HG03095 (cell line): ENCODE measurements at regions not wholly inside any gene's neighbourhood (a gene's known extent, or its start where the extent isn't known, plus 50 kb on each side); places are given as distances from the start of the nearest gene placed in this dataset.
A peak's percentile ranks its signal among the peaks of the same experiment; 100 is the strongest.
"Not testable (repeated sequence)": the region's sequence is repeated elsewhere in the genome, so short reads cannot be mapped to it uniquely, and the experiment has no call there.

Source experiments
- ATAC-seq: cut with Tn5 transposase; IDR thresholded peaks from one replicate; pipeline ENCODE4 v1.9.1; 2021; ENCODE audit warnings: moderate library complexity; ENCODE audit not compliant: unreplicated experiment

DNA sequence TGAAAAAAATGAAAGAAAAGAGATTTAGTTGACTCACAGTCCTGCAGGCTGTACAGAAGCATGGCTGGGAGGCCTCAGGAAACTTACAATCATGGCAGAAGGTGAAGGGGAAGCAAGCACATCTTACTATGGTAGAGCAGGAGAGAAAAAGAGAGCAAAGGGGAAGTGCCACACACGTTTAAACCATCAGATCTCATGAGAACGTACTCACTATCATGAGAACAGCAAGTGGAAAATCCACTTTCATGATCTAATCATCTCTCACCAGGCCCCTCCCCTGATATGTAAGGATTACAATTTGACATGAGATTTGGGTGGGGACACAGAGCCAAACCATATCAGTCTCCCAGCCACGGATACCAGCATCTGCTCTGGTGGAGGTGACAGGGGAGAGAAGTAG lies 50.8 kb upstream of the CPOX start:
- no peak for ATAC-seq

DNA sequence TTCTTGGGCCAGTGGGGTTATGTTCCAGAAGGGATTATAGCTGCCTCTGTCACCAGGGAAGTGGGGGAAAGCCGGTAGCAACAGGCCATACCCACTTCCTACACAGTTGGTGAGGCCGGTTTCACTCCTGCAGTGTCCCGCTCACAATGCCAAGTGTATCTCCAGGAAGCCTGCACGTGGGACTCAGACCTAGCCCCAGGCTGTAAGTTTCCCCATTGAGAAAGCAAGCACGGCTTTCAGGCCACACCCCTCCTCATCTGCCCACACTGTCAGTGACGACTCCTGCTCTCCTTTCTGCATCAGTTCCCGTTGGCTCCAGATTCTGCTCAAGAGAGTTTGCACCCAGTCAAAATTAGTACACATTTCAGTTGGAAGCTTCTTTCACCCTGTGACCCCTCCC lies 51.6 kb upstream of the CPOX start:
- ATAC-seq = no peak

DNA sequence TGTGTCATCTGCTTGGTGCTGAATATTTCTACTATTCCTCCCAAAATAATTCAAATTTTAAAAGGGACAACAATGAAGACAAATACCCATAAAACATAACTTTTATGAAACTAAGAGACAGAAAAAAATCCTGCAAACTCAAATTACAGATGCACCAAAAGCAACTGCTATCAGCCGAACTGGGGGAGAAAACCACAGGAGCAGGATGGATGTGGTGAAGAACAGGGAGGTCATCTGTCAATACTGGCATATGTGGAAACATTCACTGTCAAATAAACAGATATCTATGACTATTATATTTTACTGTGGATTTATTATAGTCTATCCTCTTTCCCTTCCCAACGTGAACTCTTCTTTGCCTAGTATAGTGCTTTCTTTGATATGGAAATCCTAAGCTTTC lies 53.3 kb upstream of the CPOX start:
- no peak for ATAC-seq

DNA sequence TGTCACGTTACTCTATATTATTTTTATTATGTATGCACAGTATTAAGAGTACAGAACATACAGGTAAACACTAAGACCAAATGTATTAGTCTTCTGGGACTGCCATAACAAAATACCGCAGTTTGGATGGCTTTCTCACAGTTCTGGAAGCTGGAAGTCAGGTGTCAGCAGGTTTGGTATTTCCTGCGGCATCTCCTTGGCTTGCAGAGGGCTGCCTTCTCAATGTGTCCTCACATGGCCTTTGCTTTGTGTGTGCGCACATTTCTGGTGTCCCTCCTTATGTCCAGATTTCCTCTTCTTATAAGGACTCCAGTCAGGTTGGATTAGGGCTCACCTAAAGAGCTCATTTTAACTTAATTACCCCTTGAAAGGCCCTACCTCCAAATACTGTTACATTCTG lies 53.8 kb upstream of the CPOX start:
- ATAC-seq = no peak

DNA sequence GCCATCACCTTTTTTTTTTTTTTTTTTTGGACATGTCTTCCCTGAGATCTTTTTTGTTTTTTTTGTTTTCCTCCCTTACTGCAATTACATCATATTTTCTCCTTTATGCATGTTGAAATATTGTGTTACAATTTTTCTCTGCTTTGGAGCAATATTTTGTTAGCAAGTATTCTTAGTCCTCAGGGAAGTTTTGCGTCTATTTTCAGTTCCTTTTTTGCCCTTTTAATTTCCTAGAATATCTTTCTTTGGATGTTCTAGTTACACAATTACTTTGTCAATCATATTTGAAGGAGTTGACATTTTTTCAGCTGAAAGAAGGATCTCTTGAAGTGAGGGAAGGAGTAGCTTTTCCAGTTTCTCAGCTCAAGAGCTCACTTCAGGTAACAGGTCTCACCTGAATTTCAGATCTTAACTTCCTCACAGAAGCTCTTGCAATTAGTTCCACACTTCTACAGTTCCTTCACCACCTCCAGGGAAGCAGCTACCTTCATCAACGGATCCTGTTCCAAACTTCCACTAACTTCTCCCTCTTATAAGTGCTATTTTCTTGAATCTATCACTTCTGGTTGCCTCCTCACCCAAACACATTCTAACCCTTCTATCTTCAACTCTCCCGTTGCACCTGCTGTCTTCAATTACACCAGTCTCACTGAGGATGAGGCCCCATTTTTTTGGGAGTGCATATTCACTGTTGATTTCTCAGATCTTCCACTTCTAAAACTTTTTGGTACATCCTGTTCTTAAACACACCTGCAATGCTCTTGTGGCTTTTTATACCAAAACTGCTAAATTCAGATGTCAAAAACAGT lies 57.8 kb upstream of the CPOX start:
- no peak for ATAC-seq

DNA sequence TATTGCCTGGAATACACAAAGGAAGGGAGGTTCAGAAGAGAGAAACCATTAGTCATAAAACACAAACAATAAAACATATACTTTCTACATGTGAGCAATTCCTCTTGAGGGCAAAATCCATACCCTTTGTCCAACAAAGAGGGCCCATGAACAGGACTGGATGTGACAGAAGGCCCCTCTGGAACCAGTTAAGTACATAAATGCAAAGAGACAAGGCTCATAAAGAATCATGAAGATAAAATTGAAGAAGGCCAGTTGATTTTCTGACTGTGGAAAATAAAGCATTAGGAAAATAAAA lies 58.3 kb upstream of the CPOX start:
- ATAC-seq = no peak

DNA sequence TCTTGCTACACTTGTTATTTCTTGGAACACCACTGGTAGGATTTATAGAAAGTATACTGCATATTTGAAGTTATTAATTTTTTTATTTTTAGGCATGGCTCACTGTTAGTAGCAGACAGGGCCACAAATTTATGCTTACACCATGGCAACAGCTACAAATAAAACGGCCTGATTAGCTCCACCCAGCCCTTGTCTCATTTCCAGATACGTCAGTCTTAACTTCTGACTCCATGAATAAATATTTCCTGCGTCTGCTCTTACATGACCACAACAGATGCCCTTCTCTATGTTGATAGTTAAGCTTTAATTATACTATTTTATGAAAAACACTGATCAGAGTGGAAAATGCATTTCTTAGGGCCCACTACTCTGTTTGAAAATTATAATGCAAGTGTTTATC lies 62.3 kb upstream of the CPOX start:
- ATAC-seq = no peak

DNA sequence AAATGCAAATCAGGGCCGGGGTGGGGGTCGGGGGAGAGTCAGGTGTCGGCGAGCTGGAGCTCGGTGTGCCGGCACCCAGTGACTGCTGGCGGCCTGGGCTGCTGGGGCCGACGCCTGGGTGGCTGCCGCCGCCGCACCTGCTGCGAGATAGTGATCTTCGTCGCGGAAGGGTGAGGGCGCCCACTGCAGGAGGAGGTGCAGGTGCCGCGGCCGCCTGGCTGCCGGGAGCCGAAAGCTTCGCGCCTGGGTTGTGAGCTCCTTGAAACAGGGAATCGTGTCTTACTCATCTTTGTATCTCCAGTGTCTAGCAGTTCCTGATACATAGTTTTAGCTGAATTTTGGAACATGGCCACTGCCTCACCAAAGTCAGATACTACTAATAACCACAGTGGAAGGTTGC lies 64.0 kb upstream of the CPOX start:
- ATAC-seq = peak; percentile 91

DNA sequence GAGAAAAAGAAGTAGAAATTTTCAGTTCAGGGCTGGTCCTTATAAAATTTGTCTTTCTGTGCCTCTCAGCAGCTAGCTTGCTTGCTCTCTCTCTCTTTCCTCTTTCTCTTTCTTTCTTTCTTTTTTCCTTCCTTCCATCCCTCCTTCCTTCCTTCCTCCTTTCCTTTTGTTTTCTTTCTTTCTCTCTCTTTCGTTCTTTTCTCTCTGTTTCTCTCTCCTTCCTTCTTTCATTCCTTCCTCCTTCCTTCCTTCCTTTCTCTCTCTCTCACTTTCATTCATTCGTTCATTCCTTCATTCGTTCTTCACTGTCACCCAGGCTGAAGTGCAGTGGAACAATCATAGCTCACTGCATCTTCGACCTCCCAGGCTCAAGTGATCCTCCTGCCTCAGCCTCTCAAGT lies 69.3 kb upstream of the CPOX start:
- ATAC-seq = no peak

DNA sequence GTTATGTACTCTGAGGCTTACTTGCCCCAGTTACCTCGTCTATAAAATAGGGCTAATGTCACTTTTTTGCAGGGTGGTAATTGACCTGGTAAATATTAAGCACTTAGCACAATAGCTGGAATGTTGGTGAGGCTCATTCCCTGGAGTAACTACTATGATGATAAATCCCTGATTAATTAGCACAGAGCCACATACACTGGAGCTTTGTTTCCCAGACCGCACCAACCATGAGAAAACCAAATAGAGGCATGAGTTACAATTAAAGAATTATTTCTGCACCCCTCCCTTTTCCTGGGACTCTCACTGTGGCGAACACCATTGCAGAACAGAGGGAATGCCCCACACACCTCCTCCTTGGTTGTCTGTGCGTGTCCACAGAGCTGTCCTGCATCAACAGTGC lies 76.6 kb upstream of the CPOX start:
- no peak for ATAC-seq

DNA sequence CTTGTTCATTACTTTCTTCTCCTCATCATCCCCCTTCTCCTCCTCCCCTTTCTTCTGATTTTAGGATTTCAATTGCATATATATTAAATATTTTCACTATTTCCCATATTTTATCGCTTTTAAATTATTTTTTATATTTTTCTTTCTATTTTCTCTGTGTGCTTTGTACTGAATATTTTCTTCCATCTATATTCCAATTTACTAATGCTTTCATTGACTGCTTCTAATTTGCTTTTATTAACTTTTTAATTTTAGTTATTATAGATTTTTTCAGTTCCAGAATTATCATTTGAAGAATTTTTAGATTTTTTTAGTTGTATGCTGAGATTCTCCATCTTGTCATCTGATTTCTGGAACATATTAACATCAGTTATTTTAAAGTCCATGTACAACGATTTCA lies 83.2 kb upstream of the ST3GAL6 start:
- ATAC-seq = no peak

DNA sequence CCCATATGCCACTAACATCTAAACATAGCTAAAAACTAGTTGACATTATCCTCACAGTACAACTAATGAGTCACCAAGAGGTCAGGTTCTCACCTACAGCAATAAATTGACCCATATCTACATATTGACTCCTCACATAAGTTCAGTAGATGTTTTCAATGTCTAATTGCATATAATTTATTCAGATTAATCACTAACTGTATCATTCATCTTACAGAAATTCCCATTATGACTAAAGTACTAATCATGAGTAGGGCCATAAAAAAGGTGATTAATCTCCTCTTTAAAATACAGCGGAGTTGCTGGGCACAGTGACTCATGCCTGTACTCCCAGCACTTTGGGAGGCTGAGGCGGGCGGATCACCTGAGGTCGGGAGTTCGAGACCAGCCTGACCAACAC lies 82.4 kb upstream of the ST3GAL6 start:
- no peak for ATAC-seq

DNA sequence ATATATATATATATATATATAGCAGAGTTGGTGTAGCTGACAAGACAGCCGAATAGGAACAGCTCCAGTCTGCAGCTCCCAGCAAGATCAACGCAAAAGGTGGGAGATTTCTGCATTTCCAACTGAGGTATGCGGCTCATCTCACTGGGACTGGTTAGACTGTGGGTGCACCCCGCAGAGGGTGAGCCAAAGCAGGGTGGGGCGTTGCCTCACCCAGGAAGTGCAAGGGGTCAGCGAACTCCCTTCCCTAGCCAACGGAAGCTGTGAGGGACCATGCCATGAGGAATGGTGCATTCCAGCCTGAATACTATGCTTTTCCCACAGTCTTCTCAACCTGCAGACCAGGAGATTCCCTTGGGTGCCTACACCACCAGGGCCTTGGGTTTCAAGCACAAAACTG lies 81.7 kb upstream of the ST3GAL6 start:
- no peak for ATAC-seq

DNA sequence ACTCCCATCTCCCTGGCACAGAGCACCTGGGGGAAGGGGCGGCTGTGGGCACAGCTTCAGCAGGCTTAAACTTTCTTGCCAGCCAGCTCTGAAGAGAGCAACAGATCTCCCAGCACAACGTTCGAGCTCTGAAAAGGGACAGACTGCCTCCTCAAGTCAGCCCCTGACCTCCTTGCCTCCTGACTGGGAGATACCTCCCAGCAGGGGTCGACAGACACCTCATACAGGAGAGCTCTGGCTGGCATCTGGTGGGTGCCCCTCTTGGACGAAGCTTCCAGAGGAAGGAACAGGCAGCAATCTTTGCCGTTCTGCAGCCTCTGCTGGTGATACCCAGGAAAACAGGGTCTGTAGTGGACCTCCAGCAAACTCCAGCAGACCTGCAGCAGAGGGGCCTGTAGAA lies 80.7 kb upstream of the ST3GAL6 start:
- ATAC-seq = not testable (repeated sequence)

DNA sequence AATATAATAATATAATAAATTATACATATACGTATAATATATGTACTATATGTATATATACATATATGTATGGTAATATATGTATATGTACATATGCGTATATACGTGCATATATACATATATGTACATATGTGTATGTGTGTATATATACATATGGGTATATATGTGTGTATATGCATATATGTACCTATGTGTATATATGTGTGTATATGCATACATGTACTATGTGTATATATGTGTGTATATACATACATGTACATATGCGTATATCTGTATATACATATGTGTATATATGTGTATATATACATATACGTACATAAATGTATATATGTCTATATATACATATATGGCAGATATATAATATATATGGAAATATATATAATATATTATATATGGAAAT lies 74.8 kb upstream of the ST3GAL6 start:
- no peak for ATAC-seq

DNA sequence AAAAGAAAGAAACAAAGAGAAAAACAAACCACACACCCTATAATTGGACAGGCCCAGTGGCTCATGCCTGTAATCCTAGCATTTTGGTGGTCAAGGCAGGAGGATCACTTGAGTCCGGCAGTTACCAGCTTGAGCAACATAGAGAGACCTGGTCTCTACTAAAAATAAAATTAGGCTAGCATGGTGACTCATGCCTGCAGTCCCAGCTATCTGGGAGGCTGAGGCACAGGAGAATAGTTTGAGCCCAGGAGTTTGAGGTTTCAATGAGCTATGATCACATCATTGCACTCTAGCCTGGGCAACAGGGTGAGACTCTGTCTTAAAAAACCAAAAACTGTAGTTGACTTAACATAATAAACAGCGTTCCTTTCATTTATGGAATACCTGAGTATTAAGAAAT lies 72.3 kb upstream of the ST3GAL6 start:
- ATAC-seq = no peak

DNA sequence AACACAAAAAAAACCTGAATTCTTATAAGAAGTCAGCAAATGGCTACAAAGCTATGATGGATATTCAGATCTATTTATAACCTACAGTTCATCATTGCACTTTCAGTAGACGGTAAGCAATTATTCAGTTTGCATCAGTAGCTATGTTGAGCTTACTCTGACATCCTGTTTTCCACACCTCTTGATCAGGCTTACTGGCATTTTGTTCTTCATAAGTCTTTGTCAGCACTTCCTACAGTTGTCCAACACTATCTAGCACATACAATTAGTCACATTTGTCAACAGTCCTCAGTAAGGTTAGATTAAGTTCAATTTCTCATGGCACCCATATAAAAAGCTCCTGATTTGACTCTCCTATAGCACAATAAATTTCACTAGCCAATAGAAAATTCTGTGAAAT lies 71.2 kb upstream of the ST3GAL6 start:
- no peak for ATAC-seq

DNA sequence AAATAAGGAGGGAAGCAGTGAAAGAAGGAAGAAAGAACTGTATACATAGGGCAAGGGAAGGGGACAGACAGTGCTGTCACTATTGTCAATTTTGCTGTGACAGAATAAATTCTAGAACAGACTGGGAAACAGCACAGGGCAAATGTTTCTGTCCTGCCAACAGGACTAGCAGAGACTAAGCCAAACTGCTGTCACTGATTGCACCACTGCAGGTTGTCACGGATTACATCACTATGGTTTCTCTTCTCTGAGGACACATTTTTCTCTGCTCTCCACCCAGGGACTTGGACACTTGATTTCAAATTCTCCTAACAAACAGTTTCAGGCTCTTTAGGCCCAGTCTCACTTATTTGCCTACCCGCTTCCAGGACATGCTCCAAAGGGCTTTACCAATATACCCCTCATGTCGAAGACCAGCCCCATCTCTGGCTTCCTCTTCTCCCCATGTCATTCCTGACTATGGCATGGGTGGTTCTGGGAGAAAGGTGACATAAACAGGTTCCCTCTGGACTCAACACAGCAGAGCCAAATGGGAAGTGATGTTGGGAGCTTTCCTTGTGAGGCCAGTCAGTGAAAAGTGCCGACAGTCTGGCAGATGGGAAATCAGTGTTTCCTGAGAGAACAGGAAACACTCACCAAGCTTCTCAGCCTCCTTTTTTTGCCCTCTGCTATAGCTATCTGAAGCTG lies 70.2 kb upstream of the ST3GAL6 start:
- no peak for ATAC-seq

DNA sequence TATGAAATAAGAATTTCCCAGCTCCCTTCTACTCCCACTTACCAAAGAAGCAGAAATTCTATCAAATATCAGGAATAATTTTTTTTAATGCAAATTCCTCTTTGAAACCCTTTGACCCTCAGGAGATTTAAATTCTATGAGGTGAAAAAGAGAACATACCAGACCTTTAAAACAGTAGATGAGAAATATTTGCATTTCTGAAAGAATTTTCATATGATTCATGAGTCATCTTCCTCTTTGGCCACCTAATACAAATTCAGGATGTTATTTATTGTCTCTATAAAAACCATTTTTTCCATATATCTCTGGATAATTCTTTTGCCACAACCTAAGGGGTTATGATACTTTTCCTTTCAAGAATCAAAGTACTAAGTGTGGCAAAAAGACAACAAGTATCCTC lies 67.3 kb upstream of the ST3GAL6 start:
- ATAC-seq = no peak

DNA sequence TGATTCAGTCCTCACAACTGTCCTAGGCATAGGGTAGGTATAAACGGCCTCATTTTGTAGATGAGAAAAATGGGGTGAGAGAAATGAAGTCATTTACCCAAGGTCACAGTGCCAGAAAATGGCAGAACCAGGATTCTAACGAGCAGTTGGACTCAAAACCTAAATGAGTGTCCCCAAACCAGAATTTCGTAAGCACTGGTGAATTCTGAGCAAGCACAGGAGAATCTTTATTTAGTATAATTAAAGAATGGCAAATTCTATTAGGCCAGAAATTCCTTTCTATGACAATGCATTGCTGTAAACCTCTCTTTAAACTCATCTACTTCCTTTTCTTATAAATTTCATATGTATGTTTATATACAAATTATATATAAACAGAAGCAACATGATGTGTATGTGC lies 66.8 kb upstream of the ST3GAL6 start:
- not testable (repeated sequence) for ATAC-seq

DNA sequence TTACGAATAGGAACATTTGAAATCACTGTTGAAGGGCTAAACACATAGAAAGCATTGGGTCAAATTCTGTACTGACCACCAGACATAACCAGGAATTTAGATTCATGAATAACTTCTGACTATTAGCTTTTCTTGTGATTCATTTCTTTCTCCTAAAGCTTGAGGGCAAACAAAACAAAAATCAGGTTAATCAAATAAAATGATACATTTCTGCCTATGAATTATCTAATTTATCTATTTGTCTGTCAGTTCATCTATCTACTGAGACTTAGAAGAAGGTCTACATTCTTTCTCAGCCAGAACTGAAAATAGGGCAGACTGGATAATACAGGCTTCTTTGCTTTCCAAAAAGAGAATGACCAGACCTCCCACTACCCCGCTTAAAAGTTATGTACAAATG lies 65.9 kb upstream of the ST3GAL6 start:
- ATAC-seq = no peak

DNA sequence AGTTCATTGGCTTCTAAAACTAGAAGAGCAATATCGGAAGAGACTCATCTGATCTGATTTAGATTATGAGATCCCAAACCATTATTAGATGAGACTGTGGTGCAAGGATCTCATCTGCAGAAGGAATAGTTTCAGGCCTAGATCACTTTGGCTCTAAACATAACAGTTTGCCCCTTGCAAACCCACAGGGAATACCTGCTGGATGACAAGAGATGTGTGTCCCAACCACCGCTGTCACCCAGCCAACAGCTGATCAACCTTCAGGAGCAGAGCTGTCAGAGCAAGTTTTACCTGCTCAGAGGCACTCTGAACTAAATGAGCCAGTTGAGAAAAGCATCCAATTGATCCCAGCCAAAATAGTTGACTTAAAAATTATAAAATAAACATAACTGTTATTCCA lies 64.0 kb upstream of the ST3GAL6 start:
- no peak for ATAC-seq

DNA sequence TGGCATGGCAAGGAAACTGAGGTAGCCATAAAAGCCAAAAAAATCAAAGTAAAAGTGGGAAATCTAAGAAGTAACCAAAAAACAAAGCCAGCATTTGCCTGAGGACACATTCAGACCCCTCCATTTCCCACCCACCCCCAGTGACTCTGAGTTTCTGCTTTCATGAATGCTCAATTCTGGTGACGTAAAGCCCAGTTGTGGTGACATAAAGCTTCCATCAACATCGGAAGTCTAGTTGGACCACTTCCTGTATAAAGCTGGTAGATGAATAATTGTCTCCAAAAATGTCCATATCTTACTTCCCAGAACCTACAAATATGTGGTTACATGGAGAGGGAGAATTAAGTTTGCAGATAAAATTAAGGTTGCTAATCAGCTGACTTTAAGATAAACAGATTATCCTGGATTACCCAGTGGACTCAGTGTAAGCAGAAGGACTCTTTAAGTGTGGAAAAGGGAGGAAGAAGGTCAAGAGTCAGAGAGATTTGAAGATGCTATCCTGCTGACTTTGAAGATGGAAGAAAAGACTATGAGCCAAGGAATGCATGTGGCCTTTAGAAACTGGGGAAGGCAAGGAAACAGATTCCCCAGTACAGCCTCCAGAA lies 62.0 kb upstream of the ST3GAL6 start:
- ATAC-seq = no peak
